NK-92 treated with Interleukin-12 subunit alpha and Interleukin-12 subunit beta, amount 100 ng/mL, for 24 hours (cell line): ENCODE measurements at regions not wholly inside any gene's neighbourhood (a gene's known extent, or its start where the extent isn't known, plus 50 kb on each side); places are given as distances from the start of the nearest gene placed in this dataset.
"Not testable (repeated sequence)": the region's sequence is repeated elsewhere in the genome, so short reads cannot be mapped to it uniquely, and the experiment has no call there.

Experiments used
- DNase-seq: peaks from one replicate; lab custom pipeline; 2025; lab: John Stamatoyannopoulos, UW

DNA sequence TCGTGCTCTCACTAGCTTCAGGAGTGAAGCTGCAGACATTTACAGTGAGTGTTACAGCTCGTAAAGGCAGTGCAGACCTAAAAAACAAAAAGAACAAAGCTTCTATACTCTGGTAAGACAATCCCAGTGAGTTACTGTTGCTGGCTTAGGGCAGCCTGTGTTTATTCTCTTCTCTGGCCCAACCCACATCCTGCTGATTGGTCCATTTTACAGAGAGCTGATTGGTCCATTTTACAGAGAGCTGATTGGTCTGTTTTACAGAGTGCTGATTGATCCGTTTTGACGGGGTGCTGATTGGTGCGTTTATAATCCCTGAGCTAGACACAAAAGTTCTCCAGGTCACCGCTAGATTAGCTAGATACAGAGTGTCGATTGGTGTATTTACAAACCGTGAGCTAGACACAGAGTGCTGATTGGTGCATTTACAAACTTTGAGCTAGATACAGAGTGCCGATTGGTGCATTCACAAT is 158.0 kb downstream of the KLRB1 start:
- not testable (repeated sequence) for DNase-seq

DNA sequence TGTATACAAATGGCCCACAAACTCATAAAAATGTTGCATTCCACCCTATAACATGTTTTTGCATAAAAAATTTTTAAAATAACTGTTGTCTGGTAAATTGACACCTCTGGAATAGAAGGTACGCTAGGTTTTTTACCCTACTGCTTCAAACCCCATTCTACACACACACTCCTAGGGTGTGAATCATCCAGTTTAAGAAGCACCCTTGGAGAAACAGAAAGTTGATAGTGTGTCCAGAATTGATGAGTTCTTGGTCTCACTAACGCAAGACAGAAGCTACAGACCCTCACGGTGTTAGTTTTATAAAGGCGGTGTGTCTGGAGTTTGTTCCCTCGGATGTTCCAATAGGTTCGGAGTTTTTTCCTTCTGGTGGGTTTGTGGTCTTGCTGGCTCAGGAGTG is 158.5 kb downstream of the KLRB1 start:
- DNase-seq, result no peak

DNA sequence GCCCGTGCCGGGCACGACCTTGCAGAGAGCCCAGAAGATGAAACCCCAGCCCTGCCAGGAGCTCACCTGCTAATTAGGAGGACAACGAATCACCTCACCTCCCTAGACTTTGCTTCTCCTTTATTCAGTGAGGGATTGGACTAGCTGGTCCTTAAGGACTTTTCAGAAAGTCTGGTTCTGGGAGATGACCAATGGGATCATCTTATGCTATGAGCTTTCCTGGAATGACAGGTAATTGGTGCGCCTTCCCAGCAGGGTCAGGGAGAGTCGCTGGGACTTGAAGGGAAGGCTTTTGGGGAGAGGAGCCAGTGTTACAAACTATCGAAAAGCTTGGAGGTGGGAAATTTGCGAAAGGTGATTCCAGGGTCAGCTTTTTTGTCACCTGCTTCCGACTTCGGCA is 159.1 kb downstream of the KLRB1 start:
- not testable (repeated sequence) for DNase-seq

DNA sequence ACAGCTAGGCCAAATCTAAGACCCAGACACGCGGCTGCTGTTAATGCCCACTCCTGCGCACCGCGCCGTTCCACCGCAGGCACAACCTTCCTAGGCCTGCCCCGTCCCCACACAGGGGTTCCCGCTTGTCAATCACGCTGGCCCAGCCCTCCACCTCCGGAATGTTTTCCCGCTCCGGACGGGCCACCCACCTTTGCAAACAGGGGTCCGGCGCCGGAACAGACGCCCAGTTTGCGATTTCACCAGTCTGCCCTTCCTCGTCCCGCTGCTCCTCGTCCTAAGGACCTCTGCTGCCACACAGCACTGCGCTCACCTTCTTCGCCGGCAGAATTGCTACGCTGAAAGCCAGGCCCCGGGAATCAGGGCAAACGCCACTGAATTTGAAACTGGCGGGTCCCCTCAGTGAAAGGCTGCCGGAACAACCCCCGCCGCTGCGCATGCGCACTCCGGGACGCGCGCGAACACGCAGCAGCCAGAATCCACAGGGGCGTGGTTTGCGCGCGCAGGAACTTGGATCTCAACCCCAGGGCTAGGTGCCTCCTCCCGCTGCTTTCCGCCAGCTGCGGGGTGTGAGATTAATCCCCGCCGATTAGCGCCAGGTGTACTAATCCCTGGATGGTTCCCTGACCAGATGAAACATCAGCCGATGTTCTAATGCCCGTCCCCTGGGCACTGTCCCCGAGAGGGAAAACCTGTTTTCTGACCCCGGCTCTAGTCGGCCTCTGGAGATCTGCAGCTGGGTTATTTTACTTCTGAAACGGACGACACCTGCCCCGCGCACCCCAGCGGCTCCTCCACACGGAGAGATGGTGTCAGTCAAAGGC is 159.7 kb downstream of the KLRB1 start:
- DNase-seq, result peak; percentile 74

DNA sequence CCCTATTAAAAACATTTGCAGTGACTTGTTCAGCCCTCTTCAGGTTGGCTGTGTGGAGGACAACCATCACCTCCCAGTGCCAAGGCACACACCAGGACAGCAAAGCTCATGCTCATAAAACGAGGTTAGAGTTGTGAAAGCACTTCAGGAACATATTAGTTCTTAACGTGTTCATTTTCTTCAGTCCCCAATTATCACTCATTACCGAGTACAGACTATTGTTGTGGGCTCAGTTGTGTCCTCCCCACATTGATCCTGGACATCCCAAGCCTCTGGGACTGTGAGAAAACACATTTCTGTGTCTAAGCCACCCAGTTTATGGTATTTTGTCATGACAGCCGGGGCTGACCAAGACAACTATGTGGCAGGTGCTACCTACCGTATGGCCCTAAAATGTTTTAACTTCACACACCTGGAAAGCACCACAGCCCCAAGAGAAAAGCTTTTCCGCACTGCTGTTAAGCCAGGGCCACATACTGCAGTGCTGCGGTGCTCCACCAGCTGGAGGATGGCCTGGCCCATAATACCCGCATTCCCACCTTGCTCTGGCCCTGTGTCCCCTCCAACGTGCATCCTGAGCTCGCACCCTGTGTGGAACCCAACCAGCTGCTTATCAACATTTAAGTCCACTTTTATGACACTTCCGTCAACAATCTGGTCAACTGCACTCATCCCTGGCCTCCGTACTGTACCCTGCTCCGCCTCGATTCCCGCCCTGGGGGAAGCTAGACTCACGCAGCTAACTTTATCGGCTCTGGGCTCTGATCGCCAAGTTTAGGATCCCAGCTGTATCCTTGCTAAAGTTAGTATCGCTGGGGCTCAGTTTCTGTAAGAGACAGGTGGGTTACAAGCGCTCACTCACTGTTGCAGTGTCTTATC is 160.6 kb downstream of the KLRB1 start:
- not testable (repeated sequence) for DNase-seq

DNA sequence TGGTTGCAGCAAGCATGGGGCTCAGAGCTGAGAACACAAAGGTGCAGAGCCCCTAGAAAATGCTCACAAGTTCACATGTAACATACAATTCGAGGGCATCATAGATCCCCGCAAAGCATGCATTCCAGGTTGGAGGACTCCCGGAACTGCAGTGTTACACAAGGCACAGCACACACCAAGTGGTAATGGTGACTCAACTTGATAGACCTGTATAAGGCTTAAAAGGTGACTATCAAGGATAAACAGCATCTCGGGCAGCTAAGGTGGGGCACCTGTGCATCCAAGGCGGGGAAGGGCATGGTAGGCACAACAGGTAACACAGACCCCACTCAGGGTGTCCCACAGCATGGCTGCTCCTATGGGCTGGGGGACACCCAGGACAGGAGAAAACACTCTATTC is 167.3 kb downstream of the KLRB1 start:
- DNase-seq, result not testable (repeated sequence)

DNA sequence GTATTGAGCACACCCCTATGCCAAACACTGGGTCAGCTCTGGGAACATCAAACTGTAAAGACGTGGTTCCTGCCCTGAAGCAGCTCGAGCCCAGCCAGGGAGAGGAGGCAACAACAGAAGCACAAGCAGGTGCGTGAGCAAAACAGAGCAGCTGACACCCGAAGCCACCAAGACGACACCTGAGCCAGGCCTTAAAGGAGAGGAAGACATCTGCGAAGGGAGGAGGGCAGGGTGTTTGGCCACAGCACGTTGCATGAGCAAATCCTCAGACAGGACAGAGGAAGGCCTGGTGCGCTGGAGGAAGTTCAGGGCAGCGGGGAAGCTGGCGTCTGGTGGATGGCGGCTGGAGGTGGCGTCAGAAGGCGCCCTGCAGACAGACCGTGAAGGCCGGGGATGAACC is 172.0 kb downstream of the KLRB1 start:
- not testable (repeated sequence) for DNase-seq

DNA sequence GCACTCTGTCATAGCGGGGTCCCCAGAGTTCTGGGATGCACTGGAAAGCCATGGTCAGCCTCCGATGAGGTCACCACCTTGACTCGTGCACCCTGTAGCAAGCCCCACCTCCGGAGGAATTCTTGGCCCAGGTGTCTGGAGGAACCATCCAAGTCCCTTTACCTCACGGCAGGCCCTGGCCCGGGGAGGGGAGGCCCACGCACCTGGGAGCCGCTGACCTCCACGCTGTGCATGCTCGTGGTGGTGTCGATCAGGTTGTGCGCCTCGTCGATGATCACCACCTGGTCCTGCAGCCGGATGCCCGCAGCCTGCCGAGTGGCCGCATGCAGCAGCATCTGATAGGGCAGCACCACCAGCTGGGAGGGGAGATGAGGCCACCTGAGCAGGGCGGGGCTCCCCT is 177.3 kb downstream of the KLRB1 start:
- not testable (repeated sequence) for DNase-seq

DNA sequence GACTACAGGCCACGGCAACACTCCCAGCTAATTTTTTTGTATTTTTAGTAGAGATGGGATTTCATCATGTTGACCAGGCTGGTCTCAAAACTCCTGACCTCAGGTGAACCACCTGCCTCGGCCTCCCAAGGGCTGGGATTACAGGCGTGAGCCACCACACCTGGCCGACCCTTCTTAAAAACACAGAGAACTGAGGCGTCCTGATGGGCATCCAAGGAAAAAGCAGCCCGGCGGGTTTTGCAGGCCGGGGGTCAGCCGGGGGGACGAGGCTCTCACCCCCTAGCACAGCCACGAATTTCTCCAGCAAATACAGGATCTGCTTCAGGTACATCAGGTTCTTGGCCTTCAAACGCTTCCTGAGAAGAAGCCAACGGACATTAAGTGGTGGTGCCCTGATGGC is 178.9 kb downstream of the KLRB1 start:
- DNase-seq, result not testable (repeated sequence)

DNA sequence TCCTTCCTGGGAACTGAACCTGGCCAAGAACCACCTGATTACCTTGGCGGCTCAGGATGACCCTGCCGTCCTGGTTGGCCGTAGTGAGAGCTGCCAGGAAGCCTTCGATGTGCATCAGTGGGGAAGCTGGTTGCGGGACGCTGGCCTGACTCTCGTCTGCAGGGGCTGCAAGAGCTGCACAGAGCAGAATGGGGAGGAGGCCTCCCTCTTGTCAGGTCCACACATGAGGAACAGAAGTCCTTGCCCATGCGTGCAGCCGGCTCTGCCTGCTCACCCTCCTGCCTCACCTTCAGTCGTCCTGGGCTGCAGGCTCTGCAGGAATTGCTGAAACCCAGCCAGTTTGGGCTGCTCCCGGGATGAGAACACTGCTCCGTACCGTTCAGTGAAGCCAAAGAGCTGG is 182.3 kb downstream of the KLRB1 start:
- DNase-seq, result not testable (repeated sequence)

DNA sequence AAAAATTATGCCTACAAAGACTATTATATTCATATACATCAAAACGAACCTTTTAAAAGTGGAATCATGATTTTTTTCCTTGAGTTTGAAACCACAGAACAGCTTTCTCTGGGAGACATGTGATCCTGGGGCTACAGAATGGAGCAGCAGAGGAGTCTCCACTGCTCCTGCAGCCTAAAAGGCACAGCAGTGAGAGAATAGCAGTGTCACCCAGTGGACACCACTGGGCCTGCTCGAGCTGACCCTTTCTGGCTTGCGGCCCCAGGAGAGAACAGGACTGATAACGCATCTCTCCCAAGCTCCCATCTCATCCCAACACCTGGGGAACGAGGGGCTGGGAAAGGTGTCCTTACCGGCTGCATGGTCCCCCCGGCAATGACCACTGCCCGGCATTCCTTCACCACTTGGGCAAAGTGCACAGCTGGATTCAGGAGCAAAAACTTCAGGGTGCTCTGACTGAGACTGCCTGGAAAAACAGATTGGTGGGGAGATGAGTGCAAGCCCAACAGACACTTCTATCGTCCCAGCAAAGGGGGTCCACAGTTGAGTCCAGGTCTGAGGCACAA is 183.5 kb downstream of the KLRB1 start:
- not testable (repeated sequence) for DNase-seq

DNA sequence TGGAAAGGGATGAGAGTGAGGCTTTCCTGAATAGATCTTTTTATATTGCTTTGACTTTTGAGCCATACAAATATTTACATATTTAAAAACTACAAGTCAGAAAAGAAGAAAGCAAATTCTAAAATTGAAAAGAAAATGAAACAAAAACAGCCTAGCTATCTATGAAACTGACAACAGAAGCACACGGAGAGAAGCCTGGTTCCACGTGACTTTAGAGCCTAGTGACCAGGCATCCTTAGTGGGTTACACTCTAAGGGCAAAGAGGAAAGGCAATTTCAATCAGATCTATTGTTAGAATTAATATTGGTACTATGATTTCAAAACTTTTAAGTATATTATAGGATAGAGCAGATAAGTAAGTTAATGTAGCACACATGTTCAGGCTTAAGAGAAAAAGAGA is 185.0 kb downstream of the KLRB1 start:
- not testable (repeated sequence) for DNase-seq

DNA sequence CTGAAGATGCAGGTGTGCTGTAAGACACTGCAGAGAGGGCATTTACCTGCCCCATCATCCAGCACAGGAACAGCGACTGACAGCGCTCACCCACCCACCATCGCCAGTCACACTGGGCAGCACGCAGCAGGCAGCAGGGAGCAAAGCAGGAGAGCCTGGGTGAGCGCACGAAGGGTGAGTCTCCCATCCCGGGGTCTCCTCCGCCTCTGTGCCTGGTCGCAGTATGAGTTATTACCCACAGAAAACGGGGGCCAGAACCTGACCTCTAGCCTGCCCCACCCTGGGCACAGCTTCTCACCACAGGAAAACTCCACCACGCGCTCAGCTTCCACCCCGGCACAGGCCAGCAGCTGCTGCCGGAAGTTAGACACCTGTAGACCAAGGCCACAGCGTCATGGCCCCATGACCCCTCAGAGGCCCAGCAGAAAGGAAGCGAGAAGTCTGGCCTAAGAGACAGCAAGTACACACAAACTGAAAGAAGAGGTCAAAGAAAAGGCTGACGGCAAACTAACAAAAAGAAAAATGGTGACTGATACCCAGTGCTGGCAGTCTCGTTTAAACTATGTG is 186.1 kb downstream of the KLRB1 start:
- not testable (repeated sequence) for DNase-seq

DNA sequence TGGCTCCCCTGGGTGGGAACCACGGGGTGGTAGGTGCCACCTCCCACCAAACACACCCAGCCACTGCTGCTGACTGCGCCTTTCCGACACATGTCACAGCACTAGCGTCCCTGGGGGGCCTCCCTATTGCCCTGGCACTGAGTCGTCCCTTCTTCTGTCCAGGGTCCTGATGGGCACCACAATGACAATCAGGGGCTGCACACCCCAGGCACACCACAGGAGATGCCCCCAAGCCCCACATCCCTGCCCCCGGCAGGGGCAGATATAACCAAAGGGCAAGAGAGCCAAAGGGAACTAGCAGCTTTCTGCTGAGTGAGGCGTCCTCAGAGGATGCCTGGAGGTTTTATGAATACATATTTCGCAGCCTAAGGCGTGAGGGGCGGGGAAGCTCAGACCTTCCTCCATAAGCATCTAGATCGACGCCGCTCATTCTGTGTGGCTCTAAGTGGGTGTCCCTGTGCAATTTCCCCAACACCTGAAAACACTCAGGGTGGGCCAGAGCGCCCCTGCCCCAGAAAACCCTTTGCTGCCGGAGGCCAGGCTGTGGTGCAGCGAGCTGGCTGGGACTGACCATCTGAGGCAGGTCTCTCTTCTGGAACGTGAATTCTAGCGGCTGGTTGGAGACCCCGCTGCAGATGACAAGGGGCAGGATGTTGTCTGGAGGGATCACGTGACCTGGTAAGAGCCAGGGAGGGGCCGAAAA is 186.7 kb downstream of the KLRB1 start:
- DNase-seq, result not testable (repeated sequence)

DNA sequence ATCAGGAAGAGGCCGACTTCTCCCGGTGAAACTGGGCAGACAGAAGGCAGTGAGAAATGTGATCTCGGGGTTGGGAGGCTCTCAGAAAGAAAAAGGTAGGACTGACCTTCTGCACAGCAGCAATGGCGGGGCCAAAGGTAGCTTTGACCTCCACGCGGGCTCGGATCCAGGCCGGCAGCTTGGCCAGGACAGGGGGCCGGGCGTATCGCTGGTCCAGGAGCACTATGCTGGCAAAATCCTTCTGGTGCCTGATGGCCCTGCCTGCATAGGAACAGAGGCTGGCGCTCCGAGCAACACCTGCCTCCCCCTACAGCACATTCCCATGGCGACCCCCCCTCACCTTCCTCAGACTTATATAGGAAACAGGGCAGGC is 189.1 kb downstream of the KLRB1 start:
- DNase-seq, result not testable (repeated sequence)

DNA sequence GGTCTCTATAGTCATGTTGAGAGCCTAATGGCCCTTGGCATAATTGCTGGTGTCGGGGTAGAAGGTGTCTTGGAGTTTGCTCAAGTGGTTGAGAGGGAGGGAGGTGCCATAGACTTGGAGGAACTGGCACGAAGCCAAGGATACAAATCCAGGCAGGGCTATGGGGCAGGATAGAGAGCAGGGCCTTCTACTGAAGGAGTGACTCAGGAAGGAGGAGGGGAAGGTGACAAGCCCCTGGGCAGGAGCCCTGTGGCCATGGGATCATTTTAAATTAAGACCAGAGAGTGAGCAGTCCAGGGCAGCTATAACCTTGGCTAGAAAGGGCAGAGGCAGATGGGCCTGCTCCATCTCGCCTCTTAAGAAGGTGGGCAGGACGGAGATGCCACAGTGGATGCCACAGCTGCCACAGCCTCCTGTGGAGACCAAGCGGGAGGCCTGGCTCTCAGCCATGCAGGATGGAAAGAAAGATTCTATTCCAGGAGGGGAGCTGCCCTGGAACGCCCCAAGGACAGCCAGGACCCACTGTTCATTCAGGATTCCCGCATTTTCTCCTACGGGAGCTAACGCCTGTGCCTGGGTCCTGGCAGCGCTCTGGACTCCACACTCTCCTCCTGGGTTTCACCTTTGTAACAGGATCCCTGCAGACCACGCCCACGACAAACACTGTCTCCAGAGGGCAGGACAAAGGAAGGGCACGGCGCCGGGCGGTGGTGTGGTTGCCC is 189.6 kb downstream of the KLRB1 start:
- not testable (repeated sequence) for DNase-seq

DNA sequence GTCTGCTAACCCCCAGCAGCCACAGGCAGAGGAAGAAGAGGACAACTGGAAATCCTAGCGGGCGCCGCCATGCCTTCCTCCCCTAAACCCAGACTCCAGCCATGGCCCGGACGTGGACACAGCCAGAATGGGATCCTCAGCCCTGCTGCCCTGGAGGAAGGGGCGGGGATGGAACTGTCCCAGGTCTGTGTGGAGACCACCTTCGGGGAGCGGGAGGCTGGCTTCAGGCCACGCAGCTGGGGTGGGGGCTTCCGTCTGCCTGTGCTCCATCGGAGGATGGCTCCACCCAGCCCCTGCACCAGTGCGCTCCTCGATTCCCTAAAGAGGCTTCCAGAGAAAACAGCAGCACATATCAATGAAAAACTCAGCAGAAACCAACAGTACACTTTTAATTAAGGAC is 190.4 kb downstream of the KLRB1 start:
- not testable (repeated sequence) for DNase-seq

DNA sequence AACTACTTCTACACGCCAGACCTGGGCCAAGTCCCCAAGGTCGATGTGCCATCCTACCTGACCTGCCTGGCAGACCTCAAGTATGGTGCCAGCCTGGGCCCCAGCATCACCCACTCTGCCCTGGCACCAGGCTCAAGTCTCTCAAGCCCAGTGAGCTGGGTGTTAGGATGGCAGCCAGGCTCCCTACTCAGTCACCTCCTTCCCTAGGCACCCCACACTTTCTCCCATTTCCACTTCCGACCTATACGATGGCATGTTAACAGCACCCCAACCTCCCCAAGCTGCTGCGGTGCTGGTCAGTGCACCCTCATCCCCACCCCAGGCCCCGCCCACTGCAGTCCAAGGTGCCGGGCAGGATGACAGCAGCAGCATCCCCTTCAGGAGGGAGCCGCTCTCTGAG is 191.4 kb downstream of the KLRB1 start:
- not testable (repeated sequence) for DNase-seq

DNA sequence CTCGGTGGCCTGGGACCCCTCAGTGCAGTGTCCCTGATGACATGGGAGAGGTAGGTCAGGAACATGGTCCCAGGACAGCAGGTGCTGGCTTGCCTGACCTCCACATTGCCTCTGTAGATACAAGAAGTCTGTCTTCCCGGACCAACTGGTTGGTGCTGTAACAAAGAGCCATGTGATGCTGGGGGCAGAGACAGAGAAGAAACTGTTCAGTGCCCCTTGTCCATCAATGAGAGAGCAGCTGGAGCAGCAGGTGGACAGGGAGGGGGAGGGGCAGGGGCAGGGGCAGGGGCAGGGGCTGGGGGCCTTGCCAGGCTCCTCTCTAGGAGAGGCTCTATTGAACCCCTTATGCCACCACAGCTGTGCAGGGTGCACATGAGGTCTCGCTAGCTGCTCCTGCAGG is 191.8 kb downstream of the KLRB1 start:
- not testable (repeated sequence) for DNase-seq

DNA sequence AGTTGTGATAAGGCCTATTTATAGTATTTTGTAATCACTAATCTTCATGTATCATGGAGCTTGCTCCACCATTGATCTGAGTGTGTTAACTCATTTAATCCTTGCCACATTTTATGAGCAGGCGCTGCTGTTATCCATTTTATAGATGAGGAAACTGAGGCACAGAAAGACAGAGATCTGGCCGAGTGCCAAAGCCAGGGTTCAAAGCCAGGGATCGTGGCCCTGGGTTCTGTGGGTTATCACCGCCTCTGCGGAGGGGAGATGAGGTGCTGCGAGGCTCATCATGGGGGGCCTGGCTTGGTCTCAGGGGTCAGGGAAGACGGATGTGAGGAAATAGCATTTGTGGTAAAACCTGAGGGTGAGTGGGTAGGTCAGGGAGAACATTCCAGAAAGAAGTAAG is 193.9 kb downstream of the KLRB1 start:
- not testable (repeated sequence) for DNase-seq

DNA sequence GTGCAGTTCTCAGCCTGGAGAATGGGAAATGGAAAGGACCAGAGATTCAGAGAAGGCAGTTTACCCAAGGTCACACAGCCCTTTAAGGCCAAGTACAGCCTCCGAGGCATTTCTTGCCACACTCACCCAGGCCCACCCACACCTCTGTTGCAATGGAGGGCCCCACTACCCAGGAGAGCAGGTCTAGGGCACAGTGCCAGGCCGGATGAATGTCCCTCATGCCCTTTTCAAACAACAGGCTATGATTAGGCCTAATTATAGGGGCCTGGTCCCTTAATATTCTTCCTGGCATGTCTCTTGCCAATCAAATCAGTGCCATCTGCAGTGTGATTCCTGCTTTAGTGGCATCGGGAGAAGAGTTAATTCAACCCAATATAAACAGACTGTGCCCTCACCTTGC is 195.3 kb downstream of the KLRB1 start:
- not testable (repeated sequence) for DNase-seq
